Adrenal gland (tissue), 9 donors: ENCODE measurements at regions not wholly inside any gene's neighbourhood (a gene's known extent, or its start where the extent isn't known, plus 50 kb on each side); places are given as distances from the start of the nearest gene placed in this dataset.

Source experiments
- DNase-seq, 7 donors: peaks; one replicate each; pipeline ENCODE4 v3.0.0-alpha.2; 2019 to 2020
- H3K27ac ChIP-seq, 5 donors: fragments of 200-600 bp; sonication (generic) in 4 of 5; 1 replicate in 3 of 5; 2 replicates in 2 of 5; pipeline versions ENCODE4 v1.5.1 to v1.8.0; 2016 to 2020; ENCODE audit warnings: mild to moderate bottlenecking in 1 of 5
- H3K27me3 ChIP-seq: fragments of 200-600 bp; 2 replicates; pipeline ENCODE4 v1.8.0; 2021
- H3K36me3 ChIP-seq, 2 donors: fragments of 200-600 bp; replicated peaks in 1 of 2; 1 replicate in 1 of 2; 2 replicates in 1 of 2; pipeline versions ENCODE4 v1.5.1 to v1.8.0; 2018 to 2022
- H3K4me1 ChIP-seq, 2 donors: fragments of 200-600 bp; replicated peaks in 1 of 2; 1 replicate in 1 of 2; 2 replicates in 1 of 2; pipeline versions ENCODE4 v1.5.1 to v1.8.0; 2018 to 2021
- H3K4me3 ChIP-seq, 4 donors: fragments of 200-600 bp; sonication (generic) in 3 of 4; one replicate each; pipeline ENCODE4 v1.5.1; 2016 to 2018
- H3K9me3 ChIP-seq, 3 donors: fragments of 200-600 bp; sonication (generic) in 1 of 3; replicated peaks in 1 of 3; 1 replicate in 2 of 3; 2 replicates in 1 of 3; pipeline versions ENCODE4 v1.5.1 to v1.8.0; 2016 to 2021
- POLR2A ChIP-seq, 2 donors: fragments of 450-650 bp; IDR thresholded peaks; one replicate each; pipeline ENCODE4 v1.6.1; 2017; ENCODE audit warnings: antibody characterized with exemption in 2 of 2, mild to moderate bottlenecking in 2 of 2, moderate library complexity in 1 of 2
- WGBS, 4 donors: extraction: QIAGEN DNeasy Blood & Tissue Kit in 2 of 4; methylation state at CpG; one replicate each; pipeline versions ENCODE4 v1.1.5 to v1.1.7; 2013 to 2017; 5-methylcytosine and 5-hydroxymethylcytosine counted together
- intact Hi-C, 2 donors: fragments of 100-400 bp; cut with DNase I; formaldehyde crosslinking; loops; one replicate each; pipeline versions ENCODE4 v1.14.1 to v1.15.0; 2022 to 2023
- TF ChIP-seq, protein P1 (sequence below), 6 experiments: fragments of 450-650 bp in 4 of 6; fragments of 200-600 bp in 2 of 6; sonication (generic) in 1 of 6; IDR thresholded peaks; 1 replicate in 5 of 6; 2 replicates in 1 of 6; pipeline versions ENCODE4 v1.5.1 to v1.8.0; 2016 to 2021; ENCODE audit warnings: antibody characterized with exemption in 6 of 6, mild to moderate bottlenecking in 2 of 6, moderate library complexity in 1 of 6
- donor health status: healthy with polysubstance abuse.
- donor health status: Bipolar disorder and iron deficiency.
- donor health status: DM: yes; HTN: yes; CAD: no.
- donor health status: DM: no; HTN: no; CAD: no.
- donor health status: DM: no; HTN: no; CAD: no.

DNA sequence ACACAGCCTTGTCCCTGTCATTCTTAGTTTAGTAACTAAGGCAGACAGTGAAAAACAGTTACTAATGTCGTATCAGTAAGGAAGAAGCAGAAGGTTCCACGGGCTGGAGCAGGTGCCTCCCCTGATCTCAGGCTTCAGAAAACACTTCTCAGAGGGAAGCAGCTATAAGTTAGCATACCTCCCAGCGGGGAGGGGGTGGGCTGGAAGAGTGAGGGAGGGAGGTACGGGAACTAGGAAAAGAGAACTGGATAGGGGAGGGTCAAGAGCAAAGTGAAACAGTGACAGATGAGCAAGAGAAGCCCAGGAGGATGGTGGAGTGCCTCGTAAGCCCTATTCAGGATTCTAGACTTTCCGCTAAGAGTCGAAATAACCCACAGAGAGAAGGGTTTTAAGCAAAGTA is 186.3 kb upstream of the XYLT1 start:
- WGBS, 4 donors, result 42 to 49% (median 43%) methylated on average over 7 of the region's 7 CpGs
- Histone ChIP-seq H3K9me3 (no peaks in the 10 kb centered on the region), H3K27ac (no peak overlapping the region), H3K36me3 (no peaks in the 10 kb centered on the region), H3K27me3 (no peaks in the 10 kb centered on the region), H3K4me1 (no peaks in the 10 kb centered on the region), H3K4me3 (no peak overlapping the region)
- DNase-seq, result no peak
- TF ChIP-seq POLR2A (IDR thresholded peaks at IDR 0.05), result no peak
- TF ChIP-seq, protein P1, sequence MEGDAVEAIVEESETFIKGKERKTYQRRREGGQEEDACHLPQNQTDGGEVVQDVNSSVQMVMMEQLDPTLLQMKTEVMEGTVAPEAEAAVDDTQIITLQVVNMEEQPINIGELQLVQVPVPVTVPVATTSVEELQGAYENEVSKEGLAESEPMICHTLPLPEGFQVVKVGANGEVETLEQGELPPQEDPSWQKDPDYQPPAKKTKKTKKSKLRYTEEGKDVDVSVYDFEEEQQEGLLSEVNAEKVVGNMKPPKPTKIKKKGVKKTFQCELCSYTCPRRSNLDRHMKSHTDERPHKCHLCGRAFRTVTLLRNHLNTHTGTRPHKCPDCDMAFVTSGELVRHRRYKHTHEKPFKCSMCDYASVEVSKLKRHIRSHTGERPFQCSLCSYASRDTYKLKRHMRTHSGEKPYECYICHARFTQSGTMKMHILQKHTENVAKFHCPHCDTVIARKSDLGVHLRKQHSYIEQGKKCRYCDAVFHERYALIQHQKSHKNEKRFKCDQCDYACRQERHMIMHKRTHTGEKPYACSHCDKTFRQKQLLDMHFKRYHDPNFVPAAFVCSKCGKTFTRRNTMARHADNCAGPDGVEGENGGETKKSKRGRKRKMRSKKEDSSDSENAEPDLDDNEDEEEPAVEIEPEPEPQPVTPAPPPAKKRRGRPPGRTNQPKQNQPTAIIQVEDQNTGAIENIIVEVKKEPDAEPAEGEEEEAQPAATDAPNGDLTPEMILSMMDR (IDR thresholded peaks at IDR 0.05), result no peak
- intact Hi-C loops, result no loop called here

DNA sequence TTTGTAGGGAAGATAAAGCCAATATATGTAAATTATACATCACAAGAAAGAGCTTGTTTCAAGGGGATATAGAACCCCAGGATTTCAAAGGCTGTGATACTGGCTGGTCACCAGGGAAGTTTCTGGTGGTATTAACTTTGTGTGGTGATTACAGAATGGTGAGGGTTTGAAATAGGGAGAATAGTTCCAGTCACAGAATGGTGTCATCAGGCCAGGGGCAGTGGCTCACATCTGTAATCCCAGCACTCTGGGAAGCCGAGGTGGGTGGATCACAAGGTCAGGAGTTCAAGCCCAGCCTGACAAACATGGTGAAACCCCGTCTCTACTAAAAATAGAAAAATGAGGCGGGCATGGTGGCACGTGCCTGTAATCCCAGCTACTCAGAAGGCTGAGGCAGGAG is 183.8 kb upstream of the XYLT1 start:
- H3K36me3 ChIP-seq, result no peaks in the 10 kb centered on the region
- H3K27ac ChIP-seq, result no peak overlapping the region
- no peaks in the 10 kb centered on the region for H3K27me3 ChIP-seq
- intact Hi-C loops, result no loop called here
- no peaks in the 10 kb centered on the region for H3K4me1 ChIP-seq
- DNase-seq, result no peak
- H3K9me3 ChIP-seq, result no peaks in the 10 kb centered on the region
- no peak for TF ChIP-seq POLR2A (IDR thresholded peaks at IDR 0.05)
- TF ChIP-seq, protein P1 (IDR thresholded peaks at IDR 0.05), result no peak
- no peak overlapping the region for H3K4me3 ChIP-seq
- WGBS, 4 donors, result 39 to 51% (median 40%) methylated on average over 4 of the region's 4 CpGs

GRCh38 chr16:17654142-17654541 is 183.4 kb upstream of the XYLT1 start:
- Histone ChIP-seq H3K27me3 (no peaks in the 10 kb centered on the region), H3K36me3 (no peaks in the 10 kb centered on the region), H3K4me3 (no peak overlapping the region), H3K9me3 (no peaks in the 10 kb centered on the region), H3K4me1 (no peaks in the 10 kb centered on the region), H3K27ac (no peak overlapping the region)
- intact Hi-C loops, result no loop called here
- DNase-seq, result no peak
- no peak for TF ChIP-seq POLR2A (IDR thresholded peaks at IDR 0.05)
- TF ChIP-seq, protein P1 (IDR thresholded peaks at IDR 0.05), result no peak
- WGBS, 4 donors, result 55 to 67% (median 61%) methylated on average over 4 of the region's 4 CpGs

DNA sequence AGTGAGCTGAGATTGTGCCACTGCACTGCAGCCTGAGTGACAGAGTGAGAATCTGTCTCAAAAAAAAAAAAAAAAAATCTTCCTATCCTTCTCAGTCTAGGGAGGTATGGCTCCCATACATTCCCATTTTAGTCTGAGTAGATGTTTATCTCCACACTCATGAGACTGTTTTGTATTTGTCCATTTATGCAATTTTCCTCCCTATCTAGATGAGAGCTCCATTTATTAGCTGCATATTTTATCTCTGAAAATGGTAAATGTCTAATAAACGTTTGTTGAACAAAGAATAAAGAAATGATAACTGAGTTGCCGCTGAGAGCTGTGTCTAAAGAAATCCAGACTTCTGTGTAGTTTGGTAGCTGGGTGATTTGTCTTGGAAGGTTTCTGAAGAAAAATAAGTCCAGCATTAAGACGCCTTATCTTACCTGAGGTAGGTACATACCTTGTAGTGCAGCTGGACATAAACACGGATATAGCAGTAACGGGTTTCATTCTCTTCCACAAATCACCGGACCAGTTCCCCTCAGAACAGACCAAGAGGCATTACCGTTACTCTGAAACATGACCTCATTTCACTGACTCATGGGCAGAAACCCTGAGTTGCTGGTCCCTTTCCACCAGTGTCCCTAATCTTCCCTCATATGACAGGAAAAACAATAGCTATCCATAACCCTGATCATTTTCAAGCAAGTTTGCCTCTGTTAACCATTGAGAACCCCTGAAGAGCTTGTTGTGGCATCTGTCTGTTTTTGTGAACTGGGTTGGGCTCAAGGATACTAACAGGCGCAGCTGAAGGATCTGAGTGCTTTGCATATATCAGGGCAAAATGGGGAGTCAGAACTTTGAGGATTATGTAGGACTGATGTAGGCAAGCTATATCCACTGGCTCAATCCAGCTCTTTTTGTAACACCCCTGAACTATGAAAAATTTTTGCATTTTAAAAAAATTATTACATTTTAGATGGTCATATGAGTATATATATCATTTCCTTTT is 177.4 kb upstream of the XYLT1 start:
- H3K9me3 ChIP-seq, result no peaks in the 10 kb centered on the region
- 59 to 65% (median 60%) methylated on average over 8 of the region's 8 CpGs for WGBS, 4 donors
- no peaks in the 10 kb centered on the region for H3K27me3 ChIP-seq
- no peak overlapping the region for H3K4me3 ChIP-seq
- no peak for TF ChIP-seq POLR2A (IDR thresholded peaks at IDR 0.05)
- TF ChIP-seq, protein P1 (IDR thresholded peaks at IDR 0.05), result no peak
- H3K36me3 ChIP-seq, result no peaks in the 10 kb centered on the region
- H3K27ac ChIP-seq, result no peak overlapping the region
- no peak for DNase-seq
- H3K4me1 ChIP-seq, result no peaks in the 10 kb centered on the region
- intact Hi-C loops, result no loop called here
